Thyroid gland (tissue), 4 donors: ENCODE measurements at regions not wholly inside any gene's neighbourhood (a gene's known extent, or its start where the extent isn't known, plus 50 kb on each side); places are given as distances from the start of the nearest gene placed in this dataset.

Experiments used
- DNase-seq, 2 donors: peaks; one replicate each; pipeline ENCODE4 v3.0.0-alpha.2; 2019
- H3K27ac ChIP-seq, 3 donors: fragments of 200-600 bp; sonication (generic); 1 replicate in 2 of 3; 2 replicates in 1 of 3; pipeline ENCODE4 v1.5.1; 2016 to 2019; ENCODE audit warnings: mild to moderate bottlenecking in 1 of 3, moderate library complexity in 1 of 3
- H3K27me3 ChIP-seq: fragments of 200-600 bp; sonication (generic); one replicate; pipeline ENCODE4 v1.5.1; 2019
- H3K36me3 ChIP-seq, 2 donors: fragments of 200-600 bp; sonication (generic); one replicate each; pipeline ENCODE4 v1.5.1; 2016 to 2019
- H3K4me1 ChIP-seq, 2 donors: fragments of 200-600 bp; sonication (generic); one replicate each; pipeline ENCODE4 v1.5.1; 2017 to 2019
- H3K4me3 ChIP-seq, 3 donors: fragments of 200-600 bp; sonication (generic); replicated peaks in 1 of 3; 1 replicate in 2 of 3; 2 replicates in 1 of 3; pipeline ENCODE4 v1.5.1; 2016; ENCODE audit warnings: mild to moderate bottlenecking in 1 of 3
- H3K9me3 ChIP-seq: fragments of 200-600 bp; sonication (generic); one replicate; pipeline ENCODE4 v1.5.1; 2017
- POLR2A ChIP-seq, 2 donors: fragments of 450-650 bp; IDR thresholded peaks; one replicate each; pipeline ENCODE4 v1.6.1; 2017; ENCODE audit warnings: antibody characterized with exemption in 2 of 2, mild to moderate bottlenecking in 2 of 2, moderate library complexity in 1 of 2
- WGBS, 2 donors: methylation state at CpG; one replicate each; pipeline ENCODE4 v1.1.5; 2017; 5-methylcytosine and 5-hydroxymethylcytosine counted together
- intact Hi-C: fragments of 100-400 bp; cut with DNase I; formaldehyde crosslinking; loops from one replicate; pipeline ENCODE4 v1.15.1; 2023
- TF ChIP-seq, protein P1 (sequence below), 6 experiments: fragments of 200-600 bp in 3 of 6; fragments of 450-650 bp in 3 of 6; sonication (generic) in 3 of 6; IDR thresholded peaks; one replicate each; pipeline ENCODE4 v1.5.1; 2016 to 2019; ENCODE audit warnings: antibody characterized with exemption in 6 of 6, mild to moderate bottlenecking in 2 of 6, inconsistent platforms in 1 of 6, moderate library complexity in 1 of 6

DNA sequence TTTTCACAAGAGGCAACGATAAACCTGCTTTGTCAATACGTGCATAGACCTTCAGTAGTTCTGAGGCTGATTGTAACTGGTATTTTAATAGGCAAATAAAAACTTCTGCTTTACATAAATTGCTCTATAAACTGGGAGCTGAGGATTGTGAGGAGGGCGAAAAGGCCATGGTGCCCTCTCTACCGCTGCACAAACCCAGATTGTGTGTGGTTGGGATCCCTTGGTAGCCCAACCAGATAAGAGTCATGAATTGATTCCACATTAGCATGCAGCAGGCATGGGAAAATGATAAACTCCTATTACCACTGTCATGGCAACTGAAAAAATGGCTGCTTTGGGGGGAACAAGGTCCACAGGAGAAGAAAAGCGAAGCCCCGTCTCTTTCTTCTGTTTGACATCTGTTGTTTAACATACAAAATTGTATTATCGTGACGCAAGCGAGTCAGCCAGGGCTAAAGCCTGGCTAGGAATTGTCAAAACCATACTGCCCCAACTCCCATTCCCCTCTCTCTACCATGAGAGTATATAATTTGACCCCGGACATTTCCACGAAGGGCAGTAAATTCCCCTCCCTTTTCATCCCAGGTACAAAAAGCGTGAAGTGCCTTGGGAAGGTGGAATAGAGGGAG is 157.8 kb upstream of the SALL4 start:
- no peak for DNase-seq
- Histone ChIP-seq H3K36me3 (no peaks in the 10 kb centered on the region), H3K4me1 (no peaks in the 10 kb centered on the region), H3K27ac (no peak overlapping the region), H3K4me3 (no peak overlapping the region), H3K9me3 (no peaks in the 10 kb centered on the region), H3K27me3 (no peaks in the 10 kb centered on the region)
- TF ChIP-seq POLR2A (IDR thresholded peaks at IDR 0.05) = no peak
- TF ChIP-seq, protein P1, sequence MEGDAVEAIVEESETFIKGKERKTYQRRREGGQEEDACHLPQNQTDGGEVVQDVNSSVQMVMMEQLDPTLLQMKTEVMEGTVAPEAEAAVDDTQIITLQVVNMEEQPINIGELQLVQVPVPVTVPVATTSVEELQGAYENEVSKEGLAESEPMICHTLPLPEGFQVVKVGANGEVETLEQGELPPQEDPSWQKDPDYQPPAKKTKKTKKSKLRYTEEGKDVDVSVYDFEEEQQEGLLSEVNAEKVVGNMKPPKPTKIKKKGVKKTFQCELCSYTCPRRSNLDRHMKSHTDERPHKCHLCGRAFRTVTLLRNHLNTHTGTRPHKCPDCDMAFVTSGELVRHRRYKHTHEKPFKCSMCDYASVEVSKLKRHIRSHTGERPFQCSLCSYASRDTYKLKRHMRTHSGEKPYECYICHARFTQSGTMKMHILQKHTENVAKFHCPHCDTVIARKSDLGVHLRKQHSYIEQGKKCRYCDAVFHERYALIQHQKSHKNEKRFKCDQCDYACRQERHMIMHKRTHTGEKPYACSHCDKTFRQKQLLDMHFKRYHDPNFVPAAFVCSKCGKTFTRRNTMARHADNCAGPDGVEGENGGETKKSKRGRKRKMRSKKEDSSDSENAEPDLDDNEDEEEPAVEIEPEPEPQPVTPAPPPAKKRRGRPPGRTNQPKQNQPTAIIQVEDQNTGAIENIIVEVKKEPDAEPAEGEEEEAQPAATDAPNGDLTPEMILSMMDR (IDR thresholded peaks at IDR 0.05) = no peak
- intact Hi-C loops = no loop called here
- WGBS, 2 donors = 94 to 96% methylated on average over 12 of the region's 12 CpGs

DNA sequence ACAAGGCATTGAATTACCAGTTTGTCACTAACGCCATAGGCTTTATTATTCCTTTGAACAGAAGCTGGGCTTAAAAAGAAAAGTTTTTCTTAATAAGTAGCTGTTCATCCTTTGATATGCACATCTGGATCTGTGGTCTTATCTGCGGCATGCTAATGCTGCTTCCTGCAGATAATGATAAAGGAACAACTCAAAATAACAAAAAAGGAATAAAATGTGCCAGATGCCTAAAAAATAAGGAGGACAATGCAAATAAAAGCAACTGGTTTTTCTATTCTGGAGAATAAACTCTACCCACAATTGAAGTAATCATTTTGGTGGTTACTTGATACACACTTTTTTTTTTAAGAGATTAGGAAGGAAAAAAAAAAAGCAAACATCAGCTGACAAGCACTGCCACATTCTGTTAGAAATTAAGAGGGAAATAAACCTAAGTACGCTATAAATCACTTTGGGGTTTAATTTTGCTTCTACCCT is 156.8 kb upstream of the SALL4 start:
- TF ChIP-seq POLR2A (IDR thresholded peaks at IDR 0.05) = no peak
- TF ChIP-seq, protein P1 (IDR thresholded peaks at IDR 0.05) = no peak
- Histone ChIP-seq H3K9me3 (no peaks in the 10 kb centered on the region), H3K27me3 (no peaks in the 10 kb centered on the region), H3K4me1 (no peaks in the 10 kb centered on the region), H3K27ac (no peak overlapping the region), H3K4me3 (no peak overlapping the region), H3K36me3 (no peaks in the 10 kb centered on the region)
- no peak for DNase-seq
- 67 to 73% methylated on average over 3 of the region's 3 CpGs for WGBS, 2 donors
- intact Hi-C loops = no loop called here

DNA sequence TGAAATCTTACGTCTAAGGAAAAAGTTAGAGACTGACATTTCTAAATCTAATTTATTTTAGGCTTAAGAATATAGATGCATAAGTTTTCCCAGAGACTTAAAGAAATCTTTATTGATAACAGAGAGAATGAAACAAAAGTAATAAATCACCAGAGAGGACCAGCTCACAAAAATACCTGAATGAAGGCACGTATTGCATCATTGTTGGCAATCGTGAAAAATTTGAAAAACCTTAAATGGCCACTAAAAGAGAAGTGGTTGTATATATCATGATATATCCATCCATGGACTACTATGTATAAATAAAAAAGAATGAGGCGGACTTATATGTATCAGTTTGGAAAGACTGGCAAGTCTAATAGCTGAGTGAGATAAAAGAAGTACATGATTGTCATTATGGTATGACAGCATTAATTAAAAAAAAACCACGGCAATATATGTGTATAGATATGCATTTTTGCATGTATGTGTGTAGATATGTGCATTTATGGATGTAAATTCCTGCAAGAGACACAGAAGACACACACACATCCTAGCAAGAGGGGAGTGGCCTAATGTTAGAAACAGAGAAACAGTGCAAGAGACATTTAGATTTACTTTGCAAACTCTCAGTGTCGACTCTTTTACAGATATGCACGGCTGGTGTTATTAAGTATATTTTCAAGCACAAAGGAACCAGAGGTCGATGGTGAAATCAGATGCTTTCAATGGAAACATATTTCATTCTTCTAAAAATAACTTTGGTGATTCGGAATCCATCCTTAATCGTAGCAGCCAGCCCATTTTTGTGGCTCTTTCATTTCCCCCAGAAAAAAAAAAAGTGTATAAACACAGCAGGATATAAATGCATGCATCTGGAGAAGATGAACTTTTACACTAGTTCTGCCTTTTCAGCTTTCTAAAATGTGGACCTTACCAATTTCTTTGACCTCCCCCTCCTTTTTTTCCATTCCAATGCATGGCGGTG is 156.1 kb upstream of the SALL4 start:
- no peak for DNase-seq
- H3K36me3 ChIP-seq = no peaks in the 10 kb centered on the region
- no peak overlapping the region for H3K27ac ChIP-seq
- no peaks in the 10 kb centered on the region for H3K27me3 ChIP-seq
- no peaks in the 10 kb centered on the region for H3K9me3 ChIP-seq
- H3K4me3 ChIP-seq = no peak overlapping the region
- TF ChIP-seq POLR2A (IDR thresholded peaks at IDR 0.05) = no peak
- TF ChIP-seq, protein P1 (IDR thresholded peaks at IDR 0.05) = no peak
- WGBS, 2 donors = 63 to 70% methylated on average over 11 of the region's 11 CpGs
- intact Hi-C loops = no loop called here
- no peaks in the 10 kb centered on the region for H3K4me1 ChIP-seq

- intact Hi-C loops = no loop called here
- WGBS, 2 donors = 94 to 97% methylated on average over 3 of the region's 3 CpGs
These were observed 153.4 kb upstream of the SALL4 start for GRCh38 chr20:51955756-51956155.

More at GRCh38 chr20:51955756-51956155, 153.4 kb upstream of the SALL4 start:
- no peak for TF ChIP-seq POLR2A (IDR thresholded peaks at IDR 0.05)
- TF ChIP-seq, protein P1 (IDR thresholded peaks at IDR 0.05) = no peak
- Histone ChIP-seq H3K4me3 (no peak overlapping the region), H3K27me3 (no peaks in the 10 kb centered on the region), H3K9me3 (no peaks in the 10 kb centered on the region), H3K27ac (no peak overlapping the region), H3K36me3 (no peaks in the 10 kb centered on the region), H3K4me1 (no peaks in the 10 kb centered on the region)
- DNase-seq = no peak
